HEK293 (cell line): ENCODE measurements at regions not wholly inside any gene's neighbourhood (a gene's known extent, or its start where the extent isn't known, plus 50 kb on each side); places are given as distances from the start of the nearest gene placed in this dataset.

Experiments
- CTCF ChIA-PET: fragments of 350-600 bp; formaldehyde crosslinking; extraction: SDS; loops from one replicate; lab custom pipeline; 2021; ENCODE audit warnings: antibody characterized with exemption; lab: Yijun Ruan, JAX
- POLR2A ChIA-PET: fragments of 300-600 bp; formaldehyde crosslinking; extraction: SDS; loops from one replicate; lab custom pipeline; 2020; ENCODE audit warnings: antibody characterized with exemption, inconsistent platforms; lab: Yijun Ruan, JAX
- H3K27ac ChIP-seq: fragments of 200-500 bp; sonication (Bioruptor generic); 2 replicates; pipeline ENCODE4 v1.5.1; 2014; ENCODE audit warnings: low read depth, low read length, control low read depth, inconsistent platforms; ENCODE audit errors: extremely low read depth
- H3K36me3 ChIP-seq, 2 experiments: fragments of 200-500 bp in 1 of 2; sonication (Bioruptor generic) in 1 of 2; 1 replicate in 1 of 2; 2 replicates in 1 of 2; pipeline ENCODE4 v1.5.1; 2014 to 2017; ENCODE audit warnings: inconsistent platforms in 2 of 2, low read length in 2 of 2; ENCODE audit not compliant: control insufficient read depth in 2 of 2, insufficient read depth in 1 of 2
- H3K4me1 ChIP-seq: fragments of 200-500 bp; sonication (Bioruptor generic); 2 replicates; pipeline ENCODE4 v1.5.1; 2014; ENCODE audit warnings: mild to moderate bottlenecking, low read length, inconsistent platforms; ENCODE audit not compliant: control insufficient read depth, insufficient read depth
- H3K4me3 ChIP-seq: 2 replicates; pipeline ENCODE4 v1.5.1; 2011; ENCODE audit warnings: low read depth, mild to moderate bottlenecking, control low read depth, low read length, moderate library complexity
- H3K9me3 ChIP-seq: fragments of 200-500 bp; sonication (Bioruptor generic); 2 replicates; pipeline ENCODE4 v1.5.1; 2014; ENCODE audit warnings: low read depth, low read length, inconsistent platforms; ENCODE audit not compliant: control insufficient read depth, insufficient read depth
- AEBP2 ChIP-seq: fragments of 450-650 bp; formaldehyde crosslinking; IDR thresholded peaks from 2 replicates; pipeline ENCODE4 v1.5.1; 2016; ENCODE audit warnings: missing biosample characterization, missing genetic modification characterization, borderline replicate concordance
- ATF2 ChIP-seq: fragments of 450-650 bp; formaldehyde crosslinking; IDR thresholded peaks from 2 replicates; pipeline ENCODE4 v1.5.1; 2016; ENCODE audit warnings: missing biosample characterization, missing genetic modification characterization, low read depth
- CTCF ChIP-seq: fragments of 450-650 bp; formaldehyde crosslinking; IDR thresholded peaks from 2 replicates; pipeline ENCODE4 v1.5.1; 2016; ENCODE audit warnings: missing biosample characterization, missing genetic modification characterization
- HOXA7 ChIP-seq: sonication (generic); formaldehyde crosslinking; IDR thresholded peaks from 2 replicates; pipeline ENCODE4 v1.8.1; 2022; ENCODE audit warnings: missing genetic modification reagents, borderline replicate concordance
- KLF9 ChIP-seq: fragments of 450-650 bp; formaldehyde crosslinking; IDR thresholded peaks from 2 replicates; pipeline ENCODE4 v1.5.1; 2016; ENCODE audit warnings: missing biosample characterization, missing genetic modification characterization, low read depth
- MYNN ChIP-seq: fragments of 450-650 bp; formaldehyde crosslinking; IDR thresholded peaks from 2 replicates; pipeline ENCODE4 v1.5.1; 2016; ENCODE audit warnings: missing biosample characterization, missing genetic modification characterization, borderline replicate concordance
- SALL2 ChIP-seq: fragments of 450-650 bp; formaldehyde crosslinking; IDR thresholded peaks from 2 replicates; pipeline ENCODE4 v1.5.0; 2017; ENCODE audit warnings: missing biosample characterization, mild to moderate bottlenecking, missing genetic modification characterization, borderline replicate concordance
- ZBTB8A ChIP-seq: fragments of 450-650 bp; formaldehyde crosslinking; IDR thresholded peaks from 2 replicates; pipeline ENCODE4 v1.5.1; 2016; ENCODE audit warnings: missing biosample characterization, missing genetic modification characterization
- ZEB2 ChIP-seq: fragments of 450-650 bp; formaldehyde crosslinking; IDR thresholded peaks from 2 replicates; pipeline ENCODE4 v1.5.1; 2016; ENCODE audit warnings: missing biosample characterization, missing genetic modification characterization
- ZFHX2 ChIP-seq: fragments of 450-650 bp; formaldehyde crosslinking; conservative IDR thresholded peaks from 2 replicates; pipeline ENCODE4 v1.5.1; 2016; ENCODE audit warnings: missing biosample characterization, missing genetic modification characterization
- ZFP69B ChIP-seq: fragments of 450-650 bp; formaldehyde crosslinking; IDR thresholded peaks from 2 replicates; pipeline ENCODE4 v1.5.1; 2016; ENCODE audit warnings: missing biosample characterization, missing genetic modification characterization
- ZIC2 ChIP-seq: fragments of 450-650 bp; formaldehyde crosslinking; IDR thresholded peaks from 2 replicates; pipeline ENCODE4 v1.5.1; 2016; ENCODE audit warnings: missing biosample characterization, missing genetic modification characterization
- ZNF132 ChIP-seq: fragments of 450-650 bp; formaldehyde crosslinking; IDR thresholded peaks from 2 replicates; pipeline ENCODE4 v1.5.1; 2017; ENCODE audit warnings: missing biosample characterization, missing genetic modification characterization, borderline replicate concordance
- ZNF146 ChIP-seq: fragments of 450-650 bp; formaldehyde crosslinking; IDR thresholded peaks from 2 replicates; pipeline ENCODE4 v1.5.1; 2016; ENCODE audit warnings: missing biosample characterization, missing genetic modification characterization
- ZNF19 ChIP-seq: fragments of 450-650 bp; formaldehyde crosslinking; IDR thresholded peaks from 2 replicates; pipeline ENCODE4; 2016; ENCODE audit warnings: missing biosample characterization, missing genetic modification characterization, low read depth
- ZNF214 ChIP-seq: fragments of 450-650 bp; formaldehyde crosslinking; IDR thresholded peaks from 2 replicates; pipeline ENCODE4 v1.5.1; 2017; ENCODE audit warnings: missing biosample characterization, mild to moderate bottlenecking, missing genetic modification characterization, borderline replicate concordance
- ZNF274 ChIP-seq, 2 experiments: fragments of 200-500 bp in 1 of 2; fragments of 450-650 bp in 1 of 2; sonication (Bioruptor generic) in 1 of 2; formaldehyde crosslinking in 1 of 2; IDR thresholded peaks; 2 replicates each; pipeline versions ENCODE4 v1.5.1 to v1.6.1; 2014 to 2016; ENCODE audit warnings: borderline replicate concordance in 1 of 2, inconsistent platforms in 1 of 2, low read length in 1 of 2, missing biosample characterization in 1 of 2, missing genetic modification characterization in 1 of 2
- ZNF324 ChIP-seq: fragments of 450-650 bp; formaldehyde crosslinking; IDR thresholded peaks from 2 replicates; pipeline ENCODE4 v1.5.1; 2016; ENCODE audit warnings: missing biosample characterization, missing genetic modification characterization
- ZNF335 ChIP-seq: fragments of 450-650 bp; formaldehyde crosslinking; conservative IDR thresholded peaks from 2 replicates; pipeline ENCODE4 v1.5.1; 2016; ENCODE audit warnings: missing biosample characterization, missing genetic modification characterization
- ZNF366 ChIP-seq: fragments of 450-650 bp; formaldehyde crosslinking; conservative IDR thresholded peaks from 2 replicates; pipeline ENCODE4 v1.5.1; 2016; ENCODE audit warnings: missing biosample characterization, missing genetic modification characterization
- ZNF596 ChIP-seq: fragments of 450-650 bp; IDR thresholded peaks from 2 replicates; pipeline ENCODE4 v1.5.0; 2018; ENCODE audit warnings: missing biosample characterization, mild to moderate bottlenecking, missing genetic modification characterization, moderate library complexity
- ZNF692 ChIP-seq: fragments of 450-650 bp; formaldehyde crosslinking; IDR thresholded peaks from 2 replicates; pipeline ENCODE4 v1.5.1; 2016; ENCODE audit warnings: missing biosample characterization, missing genetic modification characterization
- ZNF768 ChIP-seq: fragments of 450-650 bp; formaldehyde crosslinking; IDR thresholded peaks from 2 replicates; pipeline ENCODE4 v1.5.1; 2018; ENCODE audit warnings: missing biosample characterization, mild to moderate bottlenecking, missing genetic modification characterization

- Histone ChIP-seq H3K4me3 (no peak overlapping the region), H3K36me3 (no peaks in the 10 kb centered on the region), H3K27ac (no peak overlapping the region), H3K9me3 (no peaks in the 10 kb centered on the region), H3K4me1 (no peaks in the 10 kb centered on the region)
- CTCF ChIA-PET = interaction anchor here (0.6 to 6.7 kb wide), 15 partner anchors 9 to 516 kb away, joined by 3 to 150 read pairs (median 7); partner anchors contain the start of genes BRIX1 and RAD1
- POLR2A ChIA-PET = no interaction called here
- TF ChIP-seq AEBP2 (tag by site-specific recombination) (no peak), ZNF596 (no peak), ZNF692 (tag by site-specific recombination) (no peak), ZNF214 (tag by site-specific recombination) (no peak), CTCF (tag by site-specific recombination) (no peak), ZNF19 (no peak), ZNF274 (IDR thresholded peaks at IDR 0.05; ENCODE audit: low read length) (no peak), ZNF274 (tag by site-specific recombination; IDR thresholded peaks at IDR 0.05; ENCODE audit: borderline replicate concordance) (no peak), ZNF324 (tag by site-specific recombination) (no peak), ZNF366 (tag by site-specific recombination) (no peak), ATF2 (no peak), SALL2 (tag by site-specific recombination) (no peak), ZIC2 (tag by site-specific recombination) (no peak), MYNN (tag by site-specific recombination) (no peak), KLF9 (no peak), ZFP69B (tag by site-specific recombination) (no peak), ZBTB8A (tag by site-specific recombination) (no peak), ZNF132 (tag by site-specific recombination) (no peak)
- TF ChIP-seq, all 188 proteins: peak for 0
Observed at GRCh38 chr5:34487159-34487879, 168.8 kb upstream of the RAI14 start.

- Histone ChIP-seq H3K9me3 (no peaks in the 10 kb centered on the region), H3K4me3 (no peak overlapping the region), H3K4me1 (no peaks in the 10 kb centered on the region), H3K36me3 (no peaks in the 10 kb centered on the region)
- TF ChIP-seq ZNF335 (tag by site-specific recombination) (no peak), ZNF146 (no peak), HOXA7 (no peak), ZFHX2 (no peak), ZEB2 (tag by site-specific recombination) (no peak), ZNF768 (no peak)
- TF ChIP-seq, all 188 proteins: peak for 0
- no peak overlapping the region for H3K27ac ChIP-seq
- ChIA-PET POLR2A (interaction anchor here (0.6 kb wide), 1 partner anchor 208 kb away, joined by 4 read pairs; no protein-coding TSS in a partner anchor), CTCF (interaction anchor here (0.6 to 6.7 kb wide), 15 partner anchors 8 to 684 kb away, joined by 3 to 150 read pairs (median 4); partner anchors contain the start of genes BRIX1 and RAD1)
Observed at GRCh38 chr5:34487956-34488355, 168.2 kb upstream of the RAI14 start.
